Activated naive CD8-positive, alpha-beta T cell treated with anti-CD3 and anti-CD28 coated beads, Interleukin-2, amount 50 U/mL, for 24 hours (primary cell): ENCODE measurements at regions not wholly inside any gene's neighbourhood (a gene's known extent, or its start where the extent isn't known, plus 50 kb on each side); places are given as distances from the start of the nearest gene placed in this dataset.

ENCODE experiments used
- ATAC-seq: fragments of 150-1000 bp; cut with Tn5 transposase; one replicate; pipeline ENCODE4 v1.10.0; 2021
- DNase-seq: peaks from one replicate; pipeline ENCODE4 v3.0.0; 2021
- H3K27ac Mint-ChIP-seq: one replicate; pipeline ENCODE4 v1.8.0; 2021; ENCODE audit warnings: mild to moderate bottlenecking, mixed read lengths
- H3K27me3 Mint-ChIP-seq: one replicate; pipeline ENCODE4 v1.8.0; 2021; ENCODE audit warnings: mixed read lengths
- H3K36me3 Mint-ChIP-seq: one replicate; pipeline ENCODE4 v1.8.0; 2021; ENCODE audit warnings: low read depth, mixed read lengths
- H3K4me1 Mint-ChIP-seq: one replicate; pipeline ENCODE4 v1.8.0; 2021; ENCODE audit warnings: mixed read lengths
- H3K4me3 Mint-ChIP-seq: one replicate; pipeline ENCODE4 v1.8.0; 2021; ENCODE audit warnings: mild to moderate bottlenecking, moderate library complexity, mixed read lengths
- H3K9me3 Mint-ChIP-seq: one replicate; pipeline ENCODE4 v1.8.0; 2021; ENCODE audit warnings: mixed read lengths

DNA sequence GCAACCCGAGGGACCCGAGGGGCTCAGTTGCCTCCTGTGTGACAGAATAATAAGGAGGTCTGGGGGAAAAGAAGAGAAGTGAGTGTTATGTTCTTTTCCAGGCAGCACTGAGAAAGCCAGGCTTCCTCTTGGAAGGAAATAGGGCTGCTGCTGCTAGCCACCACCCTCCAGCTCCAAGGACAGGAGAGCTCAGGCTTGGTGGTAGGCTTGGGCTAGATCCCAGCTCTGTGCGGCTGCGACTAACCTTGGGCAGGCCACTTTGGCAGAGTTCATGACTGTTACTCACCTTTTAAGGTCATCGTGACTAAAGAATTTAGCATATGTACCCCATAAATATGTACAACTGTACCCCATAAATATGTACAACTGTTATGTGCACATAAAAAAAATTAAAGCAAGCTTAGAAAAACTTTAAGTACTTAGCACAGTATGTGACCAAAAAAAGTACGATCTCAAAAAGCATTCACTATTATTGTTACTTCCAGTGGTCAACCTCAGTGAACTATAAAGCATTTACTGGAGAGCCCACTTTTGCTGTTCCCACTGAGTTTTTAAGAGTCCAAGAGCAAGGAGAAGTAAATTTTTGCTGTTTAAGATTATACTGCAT, 124.7 kb upstream of the POU2AF2 start:
- Mint-ChIP-seq H3K4me3 (no peak overlapping the region), H3K27ac (no peak overlapping the region), H3K4me1 (no peaks in the 10 kb centered on the region), H3K27me3 (no peaks in the 10 kb centered on the region), H3K36me3 (no peaks in the 10 kb centered on the region), H3K9me3 (no peaks in the 10 kb centered on the region)
- ATAC-seq (no peak), DNase-seq (no peak)

GRCh38 chr11:111120161-111120560, 125.4 kb upstream of the POU2AF2 start:
- Mint-ChIP-seq H3K27ac (no peak overlapping the region), H3K27me3 (no peaks in the 10 kb centered on the region), H3K9me3 (no peaks in the 10 kb centered on the region), H3K4me1 (no peaks in the 10 kb centered on the region), H3K4me3 (no peak overlapping the region), H3K36me3 (no peaks in the 10 kb centered on the region)
- no peak for DNase-seq
- no peak for ATAC-seq

DNA sequence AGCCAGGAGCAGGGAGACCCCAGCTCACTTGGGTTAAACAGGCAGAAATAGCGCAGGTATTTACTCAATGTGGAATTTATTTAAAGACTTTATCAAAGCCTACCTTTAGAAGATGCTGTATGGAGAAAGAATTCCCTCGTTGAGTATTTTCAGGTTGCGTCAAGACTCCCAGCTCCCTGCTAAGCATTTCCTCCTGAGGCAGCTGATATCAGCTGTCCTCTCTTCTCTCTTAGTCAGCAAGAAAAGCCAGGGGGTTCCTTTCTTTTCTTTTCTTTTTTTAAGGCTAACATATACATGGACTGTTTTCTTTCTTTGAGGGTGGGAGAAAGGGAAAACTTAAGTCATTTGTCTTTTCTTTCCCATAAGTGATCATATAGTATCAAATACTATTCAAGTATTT, 125.8 kb upstream of the POU2AF2 start:
- no peaks in the 10 kb centered on the region for H3K9me3 Mint-ChIP-seq
- no peaks in the 10 kb centered on the region for H3K4me1 Mint-ChIP-seq
- H3K27ac Mint-ChIP-seq, result no peak overlapping the region
- DNase-seq (no peak), ATAC-seq (no peak)
- H3K4me3 Mint-ChIP-seq, result no peak overlapping the region
- H3K27me3 Mint-ChIP-seq, result no peaks in the 10 kb centered on the region
- no peaks in the 10 kb centered on the region for H3K36me3 Mint-ChIP-seq

DNA sequence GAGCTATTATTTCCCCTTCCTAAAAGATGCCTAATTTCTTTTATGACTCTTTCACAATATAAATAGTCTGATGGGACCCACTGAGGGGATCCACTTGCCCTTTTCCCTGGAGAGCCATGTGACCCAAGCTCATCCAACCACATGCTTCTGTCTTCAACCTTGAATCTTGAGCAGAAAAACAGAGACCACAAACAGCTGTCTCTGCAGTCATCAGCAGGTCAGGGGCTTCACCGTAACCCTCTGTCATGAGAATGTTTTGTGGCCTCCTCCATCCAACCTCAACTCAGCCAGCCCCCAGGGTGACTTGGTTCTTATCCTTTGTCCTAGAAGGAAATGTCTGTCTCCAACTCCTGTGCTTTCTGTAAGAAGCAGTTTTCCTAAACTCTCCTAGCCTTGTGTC, 129.6 kb upstream of the POU2AF2 start:
- no peaks in the 10 kb centered on the region for H3K4me1 Mint-ChIP-seq

DNA sequence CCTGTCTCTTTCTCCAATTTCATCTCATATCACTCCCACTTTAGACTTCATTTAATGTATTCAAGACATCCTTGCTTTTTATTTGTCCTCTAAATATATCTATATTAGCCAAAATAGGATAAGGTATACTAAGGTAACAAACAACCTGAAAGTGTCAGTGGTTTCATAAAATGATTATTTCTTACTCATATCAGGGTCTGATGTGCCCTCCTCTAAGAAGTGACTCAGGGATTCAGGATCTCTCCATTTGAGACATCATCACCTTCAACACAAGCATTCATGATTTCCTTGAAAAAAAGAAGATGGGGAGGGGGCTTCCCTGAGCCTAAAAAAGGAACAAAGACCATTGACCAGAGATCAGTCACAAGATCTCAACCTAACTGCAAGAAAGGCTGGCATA, 131.4 kb upstream of the POU2AF2 start:
- H3K9me3 Mint-ChIP-seq, result no peaks in the 10 kb centered on the region
- H3K4me1 Mint-ChIP-seq, result no peaks in the 10 kb centered on the region
- peaks cover 3% of the 10 kb centered on the region for H3K27me3 Mint-ChIP-seq
- DNase-seq (no peak), ATAC-seq (no peak)
- no peak overlapping the region for H3K4me3 Mint-ChIP-seq
- H3K27ac Mint-ChIP-seq, result no peak overlapping the region
- H3K36me3 Mint-ChIP-seq, result no peaks in the 10 kb centered on the region

More for the DNA sequence above, 129.6 kb upstream of the POU2AF2 start:
- Mint-ChIP-seq H3K27me3 (peaks cover 3% of the 10 kb centered on the region), H3K27ac (no peak overlapping the region), H3K9me3 (no peaks in the 10 kb centered on the region), H3K36me3 (no peaks in the 10 kb centered on the region), H3K4me3 (no peak overlapping the region)
- no peak for ATAC-seq
- DNase-seq, result no peak

DNA sequence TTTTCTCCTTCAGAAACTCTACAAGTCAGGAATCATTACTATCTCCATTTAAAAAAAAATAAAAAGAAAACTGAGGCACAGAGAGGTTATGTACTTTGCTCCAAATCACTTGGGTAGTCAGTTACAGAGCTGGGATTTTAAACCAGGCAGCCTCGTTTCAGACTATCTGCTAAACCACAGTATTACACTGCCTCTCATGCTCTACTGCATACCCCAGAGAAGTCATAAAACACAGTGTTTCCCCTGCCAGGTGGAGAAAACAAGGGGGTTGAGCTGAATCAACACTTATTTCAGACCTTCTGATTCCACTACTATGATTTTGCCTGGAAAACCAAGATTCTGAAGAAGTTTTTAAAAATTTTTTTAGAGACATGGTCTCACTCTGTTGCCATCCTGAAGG, 132.9 kb upstream of the POU2AF2 start:
- Mint-ChIP-seq H3K36me3 (no peaks in the 10 kb centered on the region), H3K4me1 (no peaks in the 10 kb centered on the region)
- no peak for ATAC-seq

GRCh38 chr11:111107501-111107900, 138.0 kb upstream of the POU2AF2 start:
- DNase-seq (no peak), ATAC-seq (no peak)
- Mint-ChIP-seq H3K4me1 (no peaks in the 10 kb centered on the region), H3K9me3 (no peaks in the 10 kb centered on the region), H3K27ac (no peak overlapping the region), H3K27me3 (no peaks in the 10 kb centered on the region), H3K4me3 (no peak overlapping the region), H3K36me3 (no peaks in the 10 kb centered on the region)

More for the DNA sequence above, 132.9 kb upstream of the POU2AF2 start:
- no peak overlapping the region for H3K27ac Mint-ChIP-seq
- DNase-seq, result no peak
- peaks cover 3% of the 10 kb centered on the region for H3K27me3 Mint-ChIP-seq
- no peaks in the 10 kb centered on the region for H3K9me3 Mint-ChIP-seq
- no peak overlapping the region for H3K4me3 Mint-ChIP-seq

GRCh38 chr11:111106641-111107040, 138.9 kb upstream of the POU2AF2 start:
- no peak for DNase-seq
- Mint-ChIP-seq H3K9me3 (no peaks in the 10 kb centered on the region), H3K4me1 (no peaks in the 10 kb centered on the region), H3K4me3 (no peak overlapping the region), H3K27ac (no peak overlapping the region), H3K36me3 (no peaks in the 10 kb centered on the region), H3K27me3 (no peaks in the 10 kb centered on the region)
- ATAC-seq, result no peak

GRCh38 chr11:111105566-111105965, 140.0 kb upstream of the POU2AF2 start:
- no peak for DNase-seq
- H3K27ac Mint-ChIP-seq, result no peak overlapping the region
- H3K36me3 Mint-ChIP-seq, result no peaks in the 10 kb centered on the region
- no peaks in the 10 kb centered on the region for H3K4me1 Mint-ChIP-seq
- H3K27me3 Mint-ChIP-seq, result peaks cover 2% of the 10 kb centered on the region
- ATAC-seq, result no peak
- H3K4me3 Mint-ChIP-seq, result no peak overlapping the region
- H3K9me3 Mint-ChIP-seq, result no peaks in the 10 kb centered on the region

- Mint-ChIP-seq H3K27ac (no peak overlapping the region), H3K27me3 (peaks cover 2% of the 10 kb centered on the region), H3K36me3 (no peaks in the 10 kb centered on the region), H3K4me1 (no peaks in the 10 kb centered on the region), H3K4me3 (no peak overlapping the region), H3K9me3 (no peaks in the 10 kb centered on the region)
- ATAC-seq, result no peak
- no peak for DNase-seq
Observed at GRCh38 chr11:111104185-111104584, 141.3 kb upstream of the POU2AF2 start.

- ATAC-seq (no peak), DNase-seq (no peak)
Observed at GRCh38 chr11:111101881-111102280, 143.6 kb upstream of the POU2AF2 start.

DNA sequence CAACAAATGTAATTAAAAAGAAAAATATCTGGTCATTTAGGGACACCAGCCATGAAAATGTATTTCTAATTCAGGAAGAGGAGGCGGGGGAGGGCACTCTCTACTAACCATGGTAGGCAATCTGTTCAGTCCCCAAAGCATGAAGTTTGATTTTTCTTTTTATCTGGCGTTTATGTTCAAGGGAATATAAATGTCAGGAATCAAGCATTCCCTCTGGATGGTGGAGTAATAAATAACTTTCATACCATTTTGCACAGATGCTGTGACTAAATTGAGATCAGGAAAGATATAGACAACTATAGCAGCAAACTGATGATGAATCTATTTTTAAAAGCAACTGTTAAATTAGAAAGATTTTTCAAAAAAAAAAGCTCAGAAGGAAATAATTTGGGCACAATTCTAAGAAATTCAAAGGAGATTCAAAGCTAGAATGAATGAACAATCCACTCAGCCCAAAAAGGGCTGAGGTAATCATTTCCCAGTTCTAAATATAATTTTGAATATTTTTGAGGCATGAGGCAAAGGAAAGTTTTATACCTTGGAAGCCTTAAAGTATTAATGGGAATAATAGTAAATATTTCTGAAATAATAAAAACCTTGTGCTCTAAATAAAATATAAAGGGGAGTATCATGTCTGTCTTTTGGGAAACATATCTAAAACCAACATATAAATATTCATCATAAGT, 146.4 kb upstream of the POU2AF2 start:
- no peaks in the 10 kb centered on the region for H3K36me3 Mint-ChIP-seq
- no peaks in the 10 kb centered on the region for H3K9me3 Mint-ChIP-seq
- DNase-seq (no peak), ATAC-seq (no peak)
- H3K4me3 Mint-ChIP-seq, result no peak overlapping the region
- peaks cover 4% of the 10 kb centered on the region for H3K27me3 Mint-ChIP-seq
- no peaks in the 10 kb centered on the region for H3K4me1 Mint-ChIP-seq
- H3K27ac Mint-ChIP-seq, result no peak overlapping the region

More at GRCh38 chr11:111101881-111102280, 143.6 kb upstream of the POU2AF2 start:
- H3K27ac Mint-ChIP-seq, result no peak overlapping the region
- H3K4me3 Mint-ChIP-seq, result no peak overlapping the region
- H3K27me3 Mint-ChIP-seq, result peaks cover 2% of the 10 kb centered on the region
- no peaks in the 10 kb centered on the region for H3K4me1 Mint-ChIP-seq
- H3K36me3 Mint-ChIP-seq, result no peaks in the 10 kb centered on the region
- no peaks in the 10 kb centered on the region for H3K9me3 Mint-ChIP-seq

DNA sequence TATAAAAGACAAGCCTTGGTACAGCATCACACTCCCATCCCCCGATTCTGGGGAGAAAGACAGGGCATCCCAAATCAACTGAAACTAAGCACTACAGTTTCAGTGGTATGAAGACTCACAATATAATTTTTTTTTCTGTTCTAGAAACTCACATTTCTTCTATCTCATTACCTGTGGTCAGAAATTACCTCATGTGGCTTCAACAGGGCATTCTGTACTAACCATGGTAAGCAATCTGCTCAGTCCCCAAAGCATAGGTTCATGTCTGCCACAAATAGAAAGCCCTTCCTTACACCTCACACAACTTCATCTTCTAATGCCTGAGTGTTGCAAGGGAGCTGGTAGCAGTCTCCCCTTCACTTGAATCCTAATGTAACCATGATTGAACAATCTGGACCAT, 147.4 kb upstream of the POU2AF2 start:
- no peaks in the 10 kb centered on the region for H3K4me1 Mint-ChIP-seq
- no peaks in the 10 kb centered on the region for H3K36me3 Mint-ChIP-seq
- no peaks in the 10 kb centered on the region for H3K9me3 Mint-ChIP-seq
- no peak for ATAC-seq
- peaks cover 4% of the 10 kb centered on the region for H3K27me3 Mint-ChIP-seq
- no peak overlapping the region for H3K4me3 Mint-ChIP-seq
- DNase-seq, result no peak
- H3K27ac Mint-ChIP-seq, result no peak overlapping the region

DNA sequence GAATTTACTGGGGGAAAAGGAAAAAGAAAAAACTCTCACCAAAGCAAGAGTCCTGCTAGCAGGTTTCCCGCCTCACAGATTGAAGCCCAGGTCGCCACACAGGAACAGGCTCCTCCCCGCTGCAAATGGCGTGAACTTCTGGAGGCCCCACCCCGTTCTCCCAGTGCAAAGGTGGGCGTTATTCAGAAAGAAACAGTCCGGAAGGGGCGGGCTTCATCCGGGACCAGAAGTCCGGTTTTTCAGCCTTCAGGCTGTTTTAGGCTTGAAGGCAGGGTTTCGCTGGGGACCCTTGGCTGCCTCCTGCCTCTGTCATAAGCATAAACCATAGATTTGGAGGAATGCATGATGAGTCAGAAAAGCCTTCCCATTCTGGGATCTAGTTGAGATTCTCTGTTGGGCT, 148.3 kb upstream of the POU2AF2 start:
- no peak for DNase-seq
- H3K4me1 Mint-ChIP-seq, result no peaks in the 10 kb centered on the region
- H3K27me3 Mint-ChIP-seq, result peaks cover 7% of the 10 kb centered on the region
- H3K27ac Mint-ChIP-seq, result no peak overlapping the region
- no peaks in the 10 kb centered on the region for H3K36me3 Mint-ChIP-seq
- H3K9me3 Mint-ChIP-seq, result no peaks in the 10 kb centered on the region
- H3K4me3 Mint-ChIP-seq, result no peak overlapping the region
- no peak for ATAC-seq

DNA sequence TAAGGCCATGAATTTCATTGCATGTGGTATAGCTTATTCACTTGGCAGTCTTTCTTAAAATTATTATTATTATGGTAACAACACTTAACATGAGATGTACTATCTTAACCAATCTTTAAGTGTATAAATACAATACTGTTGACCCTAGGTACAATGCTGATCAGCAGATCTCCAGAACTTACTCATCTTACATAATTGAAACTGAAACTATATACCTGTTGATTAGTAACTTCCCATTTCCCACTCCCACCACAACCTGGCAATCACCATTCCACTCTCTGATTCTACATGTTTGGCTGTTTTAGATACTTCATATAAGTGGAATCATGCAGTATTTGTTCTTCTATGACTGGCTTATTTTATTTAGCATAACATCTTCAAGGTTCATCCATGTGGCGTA, 150.2 kb upstream of the POU2AF2 start:
- DNase-seq, result no peak
- Mint-ChIP-seq H3K27ac (no peak overlapping the region), H3K4me3 (no peak overlapping the region), H3K9me3 (no peaks in the 10 kb centered on the region), H3K27me3 (peaks cover 5% of the 10 kb centered on the region), H3K36me3 (no peaks in the 10 kb centered on the region), H3K4me1 (no peaks in the 10 kb centered on the region)
- ATAC-seq, result no peak
